Chondrocyte (in vitro differentiated cells): ENCODE measurements at regions not wholly inside any gene's neighbourhood (a gene's known extent, or its start where the extent isn't known, plus 50 kb on each side); places are given as distances from the start of the nearest gene placed in this dataset.

ENCODE experiments used
- DNase-seq: peaks from one replicate; pipeline ENCODE4 v3.0.0; 2021; ENCODE audit warnings: mixed read lengths, low spot score
- H3K27ac Mint-ChIP-seq: one replicate; pipeline ENCODE4 v1.8.0; 2021; ENCODE audit warnings: mild to moderate bottlenecking, moderate library complexity, mixed read lengths; ENCODE audit not compliant: unreplicated experiment
- H3K27me3 Mint-ChIP-seq: 2 replicates; pipeline ENCODE4 v1.8.0; 2021; ENCODE audit warnings: low read depth, mixed read lengths
- H3K36me3 Mint-ChIP-seq: 2 replicates; pipeline ENCODE4 v1.8.0; 2021; ENCODE audit warnings: low read depth, mixed read lengths
- H3K4me1 Mint-ChIP-seq: 2 replicates; pipeline ENCODE4 v1.8.0; 2021; ENCODE audit warnings: low read depth, mild to moderate bottlenecking, mixed read lengths
- H3K4me3 Mint-ChIP-seq: one replicate; pipeline ENCODE4 v1.8.0; 2021; ENCODE audit warnings: mild to moderate bottlenecking, moderate library complexity, mixed read lengths; ENCODE audit not compliant: unreplicated experiment
- H3K9me3 Mint-ChIP-seq: 2 replicates; pipeline ENCODE4 v1.8.0; 2021; ENCODE audit warnings: low read depth, mixed read lengths
- CTCF ChIP-seq: fragments of 200-600 bp; sonication (generic); IDR thresholded peaks from 2 replicates; pipeline ENCODE4 v1.5.0; 2021; ENCODE audit warnings: antibody characterized with exemption, mild to moderate bottlenecking, moderate library complexity

GRCh38 chr4:58957711-58958110 is 1847.5 kb upstream of the IGFBP7 start:
- no peaks in the 10 kb centered on the region for H3K4me1 Mint-ChIP-seq
- no peak for TF ChIP-seq CTCF

GRCh38 chr4:58961283-58961682 is 1851.1 kb upstream of the IGFBP7 start:
- H3K4me1 Mint-ChIP-seq = no peaks in the 10 kb centered on the region
- no peak for TF ChIP-seq CTCF
- no peaks in the 10 kb centered on the region for H3K9me3 Mint-ChIP-seq
- no peak for DNase-seq
- no peaks in the 10 kb centered on the region for H3K36me3 Mint-ChIP-seq
- no peak overlapping the region for H3K4me3 Mint-ChIP-seq
- peaks cover 6% of the 10 kb centered on the region for H3K27me3 Mint-ChIP-seq
- no peak overlapping the region for H3K27ac Mint-ChIP-seq

More at GRCh38 chr4:58957711-58958110, 1847.5 kb upstream of the IGFBP7 start:
- Mint-ChIP-seq H3K36me3 (no peaks in the 10 kb centered on the region), H3K4me3 (no peak overlapping the region), H3K27me3 (peaks cover 10% of the 10 kb centered on the region), H3K27ac (no peak overlapping the region), H3K9me3 (no peaks in the 10 kb centered on the region)
- DNase-seq = no peak

- no peaks in the 10 kb centered on the region for H3K4me1 Mint-ChIP-seq
- H3K36me3 Mint-ChIP-seq = no peaks in the 10 kb centered on the region
Measured at GRCh38 chr4:58961925-58962324, 1851.7 kb upstream of the IGFBP7 start.

GRCh38 chr4:58962424-58962823 is 1852.2 kb upstream of the IGFBP7 start:
- no peak for TF ChIP-seq CTCF
- H3K36me3 Mint-ChIP-seq = no peaks in the 10 kb centered on the region
- DNase-seq = no peak
- H3K4me3 Mint-ChIP-seq = no peak overlapping the region
- H3K9me3 Mint-ChIP-seq = no peaks in the 10 kb centered on the region
- H3K27ac Mint-ChIP-seq = no peak overlapping the region
- H3K27me3 Mint-ChIP-seq = peaks cover 5% of the 10 kb centered on the region
- no peaks in the 10 kb centered on the region for H3K4me1 Mint-ChIP-seq

More at GRCh38 chr4:58961925-58962324, 1851.7 kb upstream of the IGFBP7 start:
- no peak for TF ChIP-seq CTCF
- Mint-ChIP-seq H3K4me3 (no peak overlapping the region), H3K27ac (no peak overlapping the region), H3K27me3 (peaks cover 6% of the 10 kb centered on the region), H3K9me3 (no peaks in the 10 kb centered on the region)
- no peak for DNase-seq

GRCh38 chr4:58981828-58982227 is 1871.6 kb upstream of the IGFBP7 start:
- Mint-ChIP-seq H3K4me3 (no peak overlapping the region), H3K36me3 (no peaks in the 10 kb centered on the region), H3K4me1 (no peaks in the 10 kb centered on the region), H3K9me3 (no peaks in the 10 kb centered on the region), H3K27me3 (peaks cover 2% of the 10 kb centered on the region), H3K27ac (no peak overlapping the region)
- no peak for DNase-seq
- TF ChIP-seq CTCF = no peak
